Hepatocyte (in vitro differentiated cells): ENCODE measurements at regions not wholly inside any gene's neighbourhood (a gene's known extent, or its start where the extent isn't known, plus 50 kb on each side); places are given as distances from the start of the nearest gene placed in this dataset.

Experiments
- DNase-seq: peaks from one replicate; pipeline ENCODE4 v3.0.0-alpha.2; 2016; ENCODE audit warnings: low spot score
- H2AFZ ChIP-seq: fragments of 200-600 bp; sonication (generic); 2 replicates; pipeline ENCODE4 v1.6.0; 2016; ENCODE audit warnings: antibody characterized with exemption, mild to moderate bottlenecking
- H3K27ac ChIP-seq: fragments of 200-600 bp; sonication (generic); 2 replicates; pipeline ENCODE4 v1.5.1; 2016; ENCODE audit warnings: mild to moderate bottlenecking
- H3K27me3 ChIP-seq: fragments of 200-600 bp; sonication (generic); 2 replicates; pipeline ENCODE4 v1.6.1; 2016
- H3K36me3 ChIP-seq: fragments of 200-600 bp; sonication (generic); replicated peaks from 2 replicates; pipeline ENCODE4 v1.5.1; 2016; ENCODE audit warnings: low read depth; ENCODE audit not compliant: insufficient read depth
- H3K4me1 ChIP-seq: fragments of 200-600 bp; sonication (generic); 2 replicates; pipeline ENCODE4 v1.5.1; 2016; ENCODE audit warnings: mild to moderate bottlenecking, moderate library complexity; ENCODE audit not compliant: insufficient read depth
- H3K4me2 ChIP-seq: fragments of 200-600 bp; sonication (generic); 2 replicates; pipeline ENCODE4 v1.6.0; 2016
- H3K4me3 ChIP-seq: fragments of 200-600 bp; sonication (generic); 2 replicates; pipeline ENCODE4 v1.5.1; 2016; ENCODE audit warnings: mild to moderate bottlenecking
- H3K79me2 ChIP-seq: fragments of 200-600 bp; sonication (generic); 2 replicates; pipeline ENCODE4 v1.6.0; 2017; ENCODE audit warnings: mild to moderate bottlenecking
- H3K9me2 ChIP-seq: fragments of 200-600 bp; sonication (generic); replicated peaks from 2 replicates; pipeline ENCODE4 v1.6.0; 2017; ENCODE audit warnings: mild to moderate bottlenecking; ENCODE audit not compliant: insufficient read depth
- H3K9me3 ChIP-seq: fragments of 200-600 bp; sonication (generic); 2 replicates; pipeline ENCODE4 v1.5.1; 2016; ENCODE audit warnings: low read depth, mild to moderate bottlenecking
- H4K20me1 ChIP-seq: fragments of 200-600 bp; sonication (generic); 2 replicates; pipeline ENCODE4 v1.6.0; 2016; ENCODE audit warnings: mild to moderate bottlenecking; ENCODE audit not compliant: insufficient read depth, poor library complexity, severe bottlenecking
- EZH2 ChIP-seq: fragments of 200-600 bp; sonication (generic); IDR thresholded peaks from 2 replicates; pipeline ENCODE4 v1.6.1; 2016; ENCODE audit warnings: antibody characterized with exemption, mild to moderate bottlenecking, borderline replicate concordance
- EZH2phosphoT487 ChIP-seq: fragments of 200-600 bp; sonication (generic); IDR thresholded peaks from one replicate; pipeline ENCODE4 v1.6.1; 2018; ENCODE audit warnings: antibody characterized with exemption, mild to moderate bottlenecking, low read depth, moderate library complexity; ENCODE audit not compliant: unreplicated experiment, severe bottlenecking
- WGBS: methylation state at CpG from one replicate; pipeline ENCODE4 v1.1.6; 2016; ENCODE audit warnings: low lambda C conversion rate; ENCODE audit errors: missing lambda C conversion rate; 5-methylcytosine and 5-hydroxymethylcytosine counted together
- TF ChIP-seq, protein P1 (sequence below): fragments of 200-600 bp; sonication (generic); IDR thresholded peaks from 2 replicates; pipeline ENCODE4 v1.5.1; 2016; ENCODE audit warnings: antibody characterized with exemption, mild to moderate bottlenecking; ENCODE audit not compliant: poor library complexity

GRCh38 chr11:115718106-115718505 is 213.9 kb upstream of the CADM1 start:
- WGBS: 68% methylated on average over 6 of the region's 6 CpGs
- TF ChIP-seq EZH2 (no peak), EZH2phosphoT487 (no peak)
- TF ChIP-seq, protein P1, sequence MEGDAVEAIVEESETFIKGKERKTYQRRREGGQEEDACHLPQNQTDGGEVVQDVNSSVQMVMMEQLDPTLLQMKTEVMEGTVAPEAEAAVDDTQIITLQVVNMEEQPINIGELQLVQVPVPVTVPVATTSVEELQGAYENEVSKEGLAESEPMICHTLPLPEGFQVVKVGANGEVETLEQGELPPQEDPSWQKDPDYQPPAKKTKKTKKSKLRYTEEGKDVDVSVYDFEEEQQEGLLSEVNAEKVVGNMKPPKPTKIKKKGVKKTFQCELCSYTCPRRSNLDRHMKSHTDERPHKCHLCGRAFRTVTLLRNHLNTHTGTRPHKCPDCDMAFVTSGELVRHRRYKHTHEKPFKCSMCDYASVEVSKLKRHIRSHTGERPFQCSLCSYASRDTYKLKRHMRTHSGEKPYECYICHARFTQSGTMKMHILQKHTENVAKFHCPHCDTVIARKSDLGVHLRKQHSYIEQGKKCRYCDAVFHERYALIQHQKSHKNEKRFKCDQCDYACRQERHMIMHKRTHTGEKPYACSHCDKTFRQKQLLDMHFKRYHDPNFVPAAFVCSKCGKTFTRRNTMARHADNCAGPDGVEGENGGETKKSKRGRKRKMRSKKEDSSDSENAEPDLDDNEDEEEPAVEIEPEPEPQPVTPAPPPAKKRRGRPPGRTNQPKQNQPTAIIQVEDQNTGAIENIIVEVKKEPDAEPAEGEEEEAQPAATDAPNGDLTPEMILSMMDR: no peak
- Histone ChIP-seq H3K79me2 (no peaks in the 10 kb centered on the region), H3K4me1 (peaks cover 5% of the 10 kb centered on the region), H3K4me3 (no peak overlapping the region), H2AFZ (no peak overlapping the region), H3K27me3 (no peaks in the 10 kb centered on the region), H3K9me2 (no peaks in the 10 kb centered on the region), H3K27ac (no peak overlapping the region), H3K36me3 (no peaks in the 10 kb centered on the region), H3K4me2 (no peak overlapping the region), H4K20me1 (no peaks in the 10 kb centered on the region), H3K9me3 (no peaks in the 10 kb centered on the region)
- no peak for DNase-seq

- Histone ChIP-seq H2AFZ (no peak overlapping the region), H3K4me2 (no peak overlapping the region), H3K9me3 (no peaks in the 10 kb centered on the region), H3K4me1 (peaks cover 5% of the 10 kb centered on the region), H3K27ac (no peak overlapping the region), H3K4me3 (no peak overlapping the region), H3K36me3 (no peaks in the 10 kb centered on the region), H3K79me2 (no peaks in the 10 kb centered on the region), H4K20me1 (no peaks in the 10 kb centered on the region), H3K27me3 (no peaks in the 10 kb centered on the region), H3K9me2 (no peaks in the 10 kb centered on the region)
- no peak for TF ChIP-seq EZH2
- TF ChIP-seq, protein P1: no peak
- TF ChIP-seq EZH2phosphoT487: no peak
- no peak for DNase-seq
- 69% methylated on average over 29 of the region's 29 CpGs for WGBS
Observed at GRCh38 chr11:115716601-115717529, 212.7 kb upstream of the CADM1 start.

GRCh38 chr11:115716080-115716479 is 211.9 kb upstream of the CADM1 start:
- no peak for DNase-seq
- H3K4me2 ChIP-seq: no peak overlapping the region
- no peaks in the 10 kb centered on the region for H4K20me1 ChIP-seq
- H3K79me2 ChIP-seq: no peaks in the 10 kb centered on the region
- no peak overlapping the region for H3K4me3 ChIP-seq
- peak overlapping the region; percentile 12 for H3K27ac ChIP-seq
- peaks cover 5% of the 10 kb centered on the region for H3K4me1 ChIP-seq
- H3K36me3 ChIP-seq: no peaks in the 10 kb centered on the region
- 90% methylated on average over 7 of the region's 7 CpGs for WGBS
- no peaks in the 10 kb centered on the region for H3K9me2 ChIP-seq
- no peak for TF ChIP-seq EZH2
- no peak for TF ChIP-seq EZH2phosphoT487
- TF ChIP-seq, protein P1: no peak
- no peak overlapping the region for H2AFZ ChIP-seq
- H3K9me3 ChIP-seq: no peaks in the 10 kb centered on the region
- no peaks in the 10 kb centered on the region for H3K27me3 ChIP-seq
